Left hindlimb (tissue), 1 donor: ENCODE measurements at regions not wholly inside any gene's neighbourhood (a gene's known extent, or its start where the extent isn't known, plus 50 kb on each side); places are given as distances from the start of the nearest gene placed in this dataset.
"Not testable (repeated sequence)": the region's sequence is repeated elsewhere in the genome, so short reads cannot be mapped to it uniquely, and the experiment has no call there.

Experiments used
- DNase-seq: peaks from one replicate; pipeline ENCODE4 v3.0.0-alpha.2; 2018

DNA sequence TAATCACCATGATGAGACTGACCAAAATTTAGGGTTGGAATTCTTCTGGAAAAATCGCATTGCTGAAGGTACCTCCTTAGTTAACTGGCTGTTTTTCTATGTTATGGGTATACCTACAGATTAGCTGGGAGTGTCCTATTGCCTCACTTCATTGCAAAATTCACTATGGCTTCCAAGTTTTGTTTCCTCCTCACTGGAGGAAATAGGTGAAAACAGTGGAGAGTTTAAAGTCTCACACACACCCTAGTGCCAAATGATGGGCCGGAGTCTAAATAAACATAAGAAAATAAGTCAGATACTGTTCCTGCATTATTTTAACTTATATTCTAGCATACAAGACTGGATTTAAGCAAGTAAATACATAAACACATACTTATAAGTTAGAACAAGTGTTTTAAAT lies 98.2 kb downstream of the AHR start:
- DNase-seq, result no peak

GRCh38 chr7:17401791-17402627 lies 103.6 kb downstream of the AHR start:
- DNase-seq, result no peak

- no peak for DNase-seq
Observed at GRCh38 chr7:17402628-17403278, 104.3 kb downstream of the AHR start.

DNA sequence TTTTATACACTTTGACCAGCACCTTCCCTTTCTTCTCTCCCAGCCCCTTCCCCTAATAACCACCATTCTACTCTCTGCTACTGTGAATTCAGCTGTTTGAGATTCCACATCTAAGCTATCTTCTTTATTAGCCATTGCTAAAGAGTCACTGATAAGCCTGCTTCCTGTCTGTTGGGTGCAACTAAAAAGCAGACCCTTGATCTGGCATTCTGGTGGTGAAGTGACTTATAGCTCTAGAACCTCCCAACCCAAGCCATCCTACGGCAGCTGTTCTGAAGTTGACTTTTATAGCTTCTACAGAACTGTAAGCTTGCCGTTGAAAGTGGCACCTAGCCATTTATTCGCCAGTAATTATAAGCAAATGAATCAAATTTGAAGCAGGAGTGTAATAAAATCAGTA lies 105.6 kb downstream of the AHR start:
- no peak for DNase-seq

DNA sequence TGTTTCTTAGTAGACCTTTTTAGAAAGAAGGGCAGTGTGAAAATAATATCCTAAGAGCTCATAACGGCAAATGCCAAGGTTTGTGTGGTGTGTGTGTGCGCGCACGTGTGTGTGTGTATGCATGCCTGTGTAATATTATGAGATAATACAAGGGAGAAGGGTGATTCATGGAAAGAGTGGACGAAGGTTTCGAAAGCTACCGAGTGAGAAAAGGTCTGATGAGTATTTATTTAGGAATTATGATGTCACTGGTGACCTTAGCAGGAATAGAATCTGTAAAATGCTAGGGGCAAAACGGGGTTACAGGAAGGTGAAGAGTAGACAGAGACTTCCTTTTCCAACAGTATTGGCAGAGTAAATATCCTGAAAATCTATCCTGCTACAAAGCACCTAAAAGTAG lies 107.3 kb downstream of the AHR start:
- DNase-seq, result no peak

DNA sequence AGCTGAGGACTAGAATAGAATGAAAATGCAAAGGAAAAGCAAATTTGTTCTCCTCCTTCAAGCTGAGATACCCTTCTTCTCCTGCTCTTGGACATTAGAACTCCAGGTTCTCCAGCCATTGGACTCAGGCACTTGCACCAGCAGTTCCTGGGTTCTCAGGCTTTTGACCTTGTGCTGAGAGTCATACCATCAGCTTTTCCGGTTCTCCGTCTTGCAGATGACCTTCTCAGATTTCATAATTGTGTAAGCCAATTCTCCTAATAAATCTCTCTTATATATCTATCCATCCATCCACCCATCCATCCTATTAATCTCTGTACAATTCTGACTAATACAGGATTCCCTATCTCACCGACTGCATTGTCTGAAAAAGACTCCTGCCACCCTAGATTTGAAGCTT lies 108.3 kb downstream of the AHR start:
- DNase-seq, result no peak

DNA sequence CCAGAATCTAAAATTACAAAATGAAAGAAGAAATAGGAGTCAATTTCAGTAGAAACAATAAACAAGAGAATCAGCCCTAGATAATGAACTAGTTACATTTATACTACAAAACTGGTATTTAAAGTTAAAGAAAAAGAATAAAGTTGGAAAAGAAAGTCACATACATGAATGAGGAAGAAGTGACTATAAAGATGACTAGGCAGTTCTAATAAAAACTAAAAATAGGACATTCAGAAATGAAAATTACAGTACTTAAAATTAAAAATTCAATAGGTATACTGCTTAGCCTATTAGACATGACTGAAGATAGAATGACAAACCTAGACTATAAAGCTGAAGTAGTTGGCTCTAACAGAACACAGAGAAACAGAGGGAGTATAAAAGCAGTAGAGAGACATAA lies 108.8 kb downstream of the AHR start:
- no peak for DNase-seq

DNA sequence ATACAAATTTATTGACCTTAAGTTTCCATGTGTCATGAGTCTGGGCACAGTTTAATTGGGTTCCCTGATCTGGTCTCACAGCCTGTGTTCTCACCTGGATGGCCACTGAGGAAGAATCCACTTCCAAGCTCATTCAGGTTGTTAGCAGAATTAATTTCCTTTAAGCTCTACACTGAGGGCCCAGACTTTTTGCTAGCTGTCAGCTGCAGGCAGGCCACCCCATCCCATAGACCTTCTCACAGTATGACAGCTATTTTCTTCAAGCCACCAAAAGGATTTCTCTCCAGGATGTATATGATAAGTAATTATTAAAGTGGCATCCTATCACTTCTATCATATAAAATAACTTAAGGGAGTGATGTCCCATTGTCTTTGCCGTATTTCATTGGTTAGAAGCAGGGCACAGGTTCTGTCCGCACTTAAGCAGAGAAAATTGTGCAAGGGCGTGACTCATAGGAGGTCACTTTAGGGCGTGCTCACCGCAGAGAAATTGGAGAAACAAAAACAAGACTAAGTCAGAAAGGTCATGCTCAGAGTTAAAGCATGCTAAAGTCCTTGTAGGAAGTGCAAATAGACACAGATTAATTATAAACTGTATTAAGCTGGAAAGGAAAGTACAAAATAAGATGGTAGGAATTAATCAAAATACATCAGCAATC lies 109.9 kb downstream of the AHR start:
- DNase-seq, result no peak

DNA sequence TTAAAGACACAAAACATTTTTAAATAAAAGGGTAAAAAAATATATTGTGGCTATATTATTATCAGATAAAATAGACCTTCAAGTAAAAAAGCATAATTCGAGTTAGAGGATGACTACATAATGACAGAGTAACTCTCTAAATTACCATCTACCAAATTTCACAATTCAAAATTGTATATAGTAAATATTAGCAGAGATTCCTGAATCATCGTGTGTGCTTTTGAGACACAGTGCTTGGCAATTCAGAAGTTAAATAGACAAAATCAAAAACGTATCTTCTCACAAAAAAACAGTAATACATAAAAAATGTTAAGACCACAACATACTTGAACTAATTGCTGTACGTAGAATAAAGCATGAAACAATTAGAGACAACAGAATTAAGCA lies 110.4 kb downstream of the AHR start:
- no peak for DNase-seq

DNA sequence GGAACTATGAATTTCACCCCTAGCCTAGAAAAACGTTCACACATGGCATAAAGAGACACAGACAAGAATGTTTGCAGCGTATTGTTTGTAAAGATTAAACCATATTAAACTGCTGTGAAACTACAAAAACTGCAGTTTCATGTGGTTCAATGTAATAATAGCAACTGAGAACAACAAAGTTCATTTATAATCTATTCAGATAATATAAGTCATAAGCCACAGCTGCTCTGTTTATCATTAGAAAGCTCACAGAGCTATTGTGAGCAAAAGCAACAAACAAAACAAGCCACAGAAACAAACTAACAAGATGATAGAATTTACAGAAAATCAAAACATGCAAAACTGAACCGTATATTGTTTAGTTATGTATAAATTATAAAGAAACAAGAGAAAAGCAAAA lies 113.5 kb downstream of the AHR start:
- no peak for DNase-seq

DNA sequence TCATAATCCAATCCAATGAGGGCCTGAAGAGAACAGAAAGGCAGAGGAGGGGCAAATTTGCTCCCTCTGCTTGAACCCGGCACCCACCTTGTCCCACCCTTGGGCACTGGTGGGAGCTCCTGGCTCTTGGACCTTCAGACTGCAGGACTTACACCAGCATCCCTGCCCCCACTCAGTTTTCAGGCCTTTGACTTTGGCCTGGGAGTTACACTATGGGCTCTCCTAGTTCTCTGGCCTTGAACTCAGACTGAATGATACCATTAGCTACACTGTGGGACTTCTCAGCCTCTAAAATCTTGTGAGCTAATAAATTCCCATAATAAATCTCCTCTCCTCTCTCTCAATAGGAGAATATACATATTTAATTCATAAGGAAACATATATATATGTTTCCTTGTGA lies 114.4 kb downstream of the AHR start:
- DNase-seq, result no peak

GRCh38 chr7:17415955-17416354 lies 117.5 kb downstream of the AHR start:
- DNase-seq, result no peak

DNA sequence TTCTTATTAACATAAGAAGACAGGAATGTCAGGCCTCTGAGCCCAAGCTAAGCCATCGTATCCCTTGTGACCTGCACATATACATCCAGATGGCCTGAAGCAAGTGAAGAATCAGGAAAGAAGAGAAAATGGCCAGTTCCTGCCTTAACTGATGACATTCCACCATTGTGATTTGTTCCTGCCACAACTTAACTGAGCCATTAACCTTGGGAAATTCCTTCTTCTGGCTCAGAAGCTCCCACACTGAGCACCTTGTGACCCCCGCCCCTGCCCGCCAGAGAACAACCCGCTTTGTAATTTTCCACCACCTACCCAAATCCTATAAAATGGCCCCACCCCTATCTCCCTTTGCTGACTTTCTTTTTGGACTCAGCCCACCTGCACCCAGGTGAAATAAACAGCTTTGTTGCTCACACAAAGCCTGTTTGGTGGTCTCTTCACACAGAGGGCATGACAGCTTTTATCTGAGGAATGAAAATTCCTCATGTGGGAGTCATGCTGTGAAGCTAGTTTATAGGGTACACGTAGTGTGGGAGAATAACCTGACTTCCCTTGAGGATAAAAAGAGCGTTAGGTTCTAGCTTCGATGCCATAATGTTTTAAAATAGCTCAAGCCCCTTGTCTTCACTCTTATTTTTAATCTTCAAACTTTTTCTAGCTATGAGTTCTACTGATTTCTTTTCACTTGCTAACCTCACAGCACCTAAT lies 122.0 kb downstream of the AHR start:
- not testable (repeated sequence) for DNase-seq

DNA sequence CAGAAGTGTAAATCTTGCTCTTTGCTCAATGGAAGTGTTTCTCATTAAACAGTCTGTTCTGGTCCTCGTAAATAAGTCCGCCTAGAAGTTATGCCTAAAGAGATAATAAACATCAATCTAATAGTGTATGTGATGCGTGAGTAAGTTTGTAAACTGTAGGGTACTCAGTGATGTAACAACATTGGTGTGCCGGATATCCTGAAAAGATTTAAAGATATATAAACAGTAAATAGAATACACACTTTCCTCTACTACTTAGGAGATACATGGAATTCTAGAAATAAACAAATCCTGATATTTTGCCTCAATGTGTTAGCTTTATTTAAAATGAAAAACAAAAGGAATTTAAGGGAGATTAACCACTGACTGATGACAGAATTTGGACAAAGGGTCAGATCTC lies 123.5 kb downstream of the AHR start:
- DNase-seq, result no peak

GRCh38 chr7:17422966-17423365 lies 124.5 kb downstream of the AHR start:
- no peak for DNase-seq

- no peak for DNase-seq
Observed at GRCh38 chr7:17427924-17428323, 129.5 kb downstream of the AHR start.

DNA sequence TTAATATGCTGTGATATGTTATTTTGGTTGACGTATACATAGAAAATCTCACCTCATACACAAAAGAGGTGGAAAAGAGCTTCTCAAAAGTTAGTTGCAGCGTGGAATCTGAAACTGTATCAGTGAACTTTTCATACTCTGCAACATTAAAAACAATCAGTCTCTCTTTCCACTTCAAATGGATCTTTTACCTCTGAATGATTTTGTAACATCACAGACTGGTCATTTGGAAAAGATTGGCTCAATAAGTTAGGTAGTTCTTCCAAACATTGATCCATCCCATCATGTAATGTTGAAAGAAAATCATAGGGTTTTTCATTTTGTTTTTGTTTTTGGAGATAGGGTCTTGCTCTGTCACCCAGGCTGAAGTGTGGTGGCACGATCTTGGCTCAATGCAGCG lies 131.1 kb downstream of the AHR start:
- DNase-seq, result no peak

- no peak for DNase-seq
Observed at GRCh38 chr7:17432793-17433192, 134.3 kb downstream of the AHR start.

DNA sequence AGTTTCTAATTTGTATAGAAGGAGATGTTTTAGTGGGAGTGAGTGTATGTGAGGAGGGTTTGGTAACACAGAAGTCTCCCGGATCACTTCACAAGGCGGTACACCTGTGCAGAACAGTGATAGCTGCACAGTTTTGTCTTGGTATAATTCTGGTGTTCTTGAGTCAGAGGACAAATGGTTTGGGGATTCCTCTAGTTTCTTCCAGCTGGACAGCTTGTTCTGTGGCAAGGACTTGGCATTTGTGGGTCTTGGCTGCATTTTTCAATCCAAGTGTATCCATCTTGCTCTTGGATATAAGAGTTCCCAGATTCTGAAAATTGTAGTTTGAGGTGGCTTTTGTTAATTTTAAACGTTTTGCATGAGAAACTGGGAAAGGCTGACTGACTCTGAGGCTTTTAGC lies 135.7 kb downstream of the AHR start:
- DNase-seq, result no peak

DNA sequence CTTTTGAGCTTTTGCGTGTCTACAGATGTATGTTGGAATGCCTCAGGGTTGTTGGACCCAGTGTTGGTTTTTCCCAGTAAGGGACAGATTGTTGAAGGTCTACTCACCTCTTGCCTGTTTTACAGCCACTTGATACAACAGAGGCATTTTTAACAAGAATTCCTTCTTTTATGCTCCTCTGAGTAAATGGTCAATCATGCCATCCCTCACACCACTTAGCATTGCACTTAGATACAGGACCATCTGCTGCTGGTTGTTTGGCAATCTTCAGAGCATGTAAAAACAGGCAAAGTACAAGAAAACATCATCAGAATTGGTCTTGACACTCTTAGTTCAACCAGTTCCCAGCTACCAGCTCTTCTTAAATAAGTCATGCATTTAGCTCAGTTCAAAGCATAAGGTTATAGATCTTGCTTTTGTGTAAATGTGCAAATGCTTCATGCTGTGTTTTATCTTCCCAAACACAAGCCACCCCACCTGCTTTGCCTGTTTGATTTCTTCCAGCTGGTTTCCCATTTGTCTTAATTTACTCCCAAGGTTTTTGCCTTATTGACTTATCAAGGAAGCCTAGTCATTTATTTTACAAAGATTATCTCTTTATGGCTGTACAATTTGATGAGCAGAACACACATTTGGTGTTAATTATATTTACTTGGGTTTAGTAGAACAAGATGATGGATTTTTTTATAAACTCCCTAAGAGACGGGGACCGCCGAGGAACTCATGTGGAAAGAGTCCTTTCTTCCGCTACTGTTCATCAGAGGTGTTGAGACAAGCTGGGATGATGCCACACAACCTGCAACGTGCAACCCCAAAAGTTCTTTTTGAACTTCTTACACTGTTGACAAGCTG lies 136.6 kb downstream of the AHR start:
- no peak for DNase-seq

- no peak for DNase-seq
Observed at GRCh38 chr7:17436126-17436525, 137.7 kb downstream of the AHR start.

DNA sequence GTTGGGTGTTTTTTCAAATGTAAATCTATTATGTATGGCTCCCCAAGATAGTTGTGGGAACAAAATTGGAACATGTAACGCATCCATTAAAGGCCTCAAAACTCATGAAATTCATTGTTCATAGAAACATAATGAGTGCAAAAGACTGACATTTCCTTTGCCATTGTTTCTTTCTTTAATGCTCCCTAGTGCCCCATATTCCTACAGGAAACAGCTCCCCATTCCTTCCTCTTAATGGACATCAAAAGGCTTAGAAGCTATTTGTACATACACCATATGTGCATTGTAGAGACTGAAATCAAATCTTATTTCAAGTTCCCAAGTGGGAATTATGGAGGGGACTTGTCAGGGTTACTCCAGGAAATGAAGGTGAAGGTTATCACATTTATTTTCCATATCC lies 139.1 kb downstream of the AHR start:
- no peak for DNase-seq
